ENCODE measurements at regions not wholly inside any gene's neighbourhood (a gene's known extent, or its start where the extent isn't known, plus 50 kb on each side); places are given as distances from the start of the nearest gene placed in this dataset.
"Not testable (repeated sequence)": the region's sequence is repeated elsewhere in the genome, so short reads cannot be mapped to it uniquely, and the experiment has no call there.

DNA sequence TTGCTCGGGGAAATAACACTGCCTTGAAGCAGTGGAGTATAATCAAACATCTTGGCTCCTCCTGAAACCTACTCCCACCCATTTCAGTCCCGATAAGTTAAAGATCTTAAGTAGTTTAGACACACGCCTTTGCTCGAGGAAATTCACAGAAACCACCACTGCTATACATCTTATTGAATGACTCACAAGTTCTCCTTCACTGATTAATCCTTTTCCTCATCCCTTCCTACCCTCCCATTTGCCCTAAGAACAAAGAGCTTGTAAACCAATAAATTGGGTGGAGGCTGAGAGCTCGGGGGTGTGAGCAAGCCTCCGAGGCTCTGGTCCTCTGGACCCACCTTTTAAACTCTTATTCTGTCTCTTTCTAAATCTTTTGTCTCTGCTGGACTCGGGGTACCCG is 86.5 kb downstream of the XCL2 start:
- not testable (repeated sequence) for DNase-seq (ENCODE audit: low read depth in 2 of 2)

DNA sequence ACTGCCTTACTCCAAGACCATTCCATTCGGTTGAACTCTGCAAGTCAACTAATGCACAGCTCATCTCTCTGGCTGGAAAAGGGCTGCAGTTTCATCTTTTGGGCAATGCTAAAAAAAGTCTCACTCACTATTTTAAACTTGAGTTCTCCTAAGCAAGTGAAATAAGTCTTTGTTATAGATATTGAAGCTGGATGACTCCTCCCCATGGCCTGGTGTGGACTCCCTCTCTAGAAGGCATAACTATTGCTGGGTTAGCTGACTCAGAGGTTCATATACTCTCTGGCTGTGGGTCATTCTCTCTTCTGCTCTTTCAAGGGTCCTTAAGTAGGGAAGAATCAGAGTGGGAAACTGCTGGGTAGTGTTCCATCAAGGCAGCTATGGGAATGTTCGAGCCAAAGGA is 88.0 kb downstream of the XCL2 start:
- DNase-seq (ENCODE audit: low read depth in 2 of 2), result no peak

- no peak for DNase-seq (ENCODE audit: low read depth in 2 of 2)
These were observed 89.5 kb downstream of the XCL2 start for GRCh38 chr1:168454211-168454815.

DNA sequence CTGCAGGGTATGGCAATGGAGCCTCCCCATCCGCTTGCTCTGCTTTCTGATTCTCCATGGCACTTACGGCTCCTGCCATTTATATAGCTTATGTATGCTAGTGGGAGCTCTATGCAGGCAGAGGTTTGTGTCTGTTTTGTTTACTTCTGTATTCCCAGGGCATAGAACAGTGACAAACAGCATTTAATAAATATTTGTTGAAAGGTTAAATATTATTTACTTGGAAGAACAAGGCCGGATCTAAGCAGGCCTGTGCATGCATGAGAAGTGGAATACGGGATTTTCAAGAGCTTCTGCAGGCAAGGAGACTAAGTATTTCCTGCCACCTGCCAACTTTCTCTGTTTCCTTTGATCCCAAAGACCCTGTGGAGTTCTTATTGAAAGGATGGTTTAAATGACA is 90.7 kb downstream of the XCL2 start:
- no peak for DNase-seq (ENCODE audit: low read depth in 2 of 2)

DNA sequence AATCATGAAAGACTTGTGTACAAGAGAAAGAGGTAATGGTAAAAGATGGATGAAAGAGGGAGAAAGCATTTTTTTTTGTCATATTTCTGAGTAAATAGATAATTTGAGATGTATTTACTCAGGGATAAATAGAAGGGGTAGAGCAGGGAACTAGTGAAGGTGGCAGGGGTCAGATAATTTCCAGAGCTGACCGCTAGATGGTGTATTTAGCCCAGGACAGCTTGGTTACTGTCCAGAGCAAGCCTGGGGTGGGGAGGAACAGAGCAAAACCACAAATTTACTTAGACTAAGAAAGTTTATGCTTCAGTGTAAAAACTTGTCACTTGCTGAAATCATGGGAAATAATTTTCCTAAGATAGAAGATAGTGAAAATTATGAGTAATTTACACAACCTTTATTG is 91.5 kb downstream of the XCL2 start:
- no peak for DNase-seq (ENCODE audit: low read depth in 2 of 2)

- DNase-seq (ENCODE audit: low read depth in 2 of 2), result no peak
These were observed 95.9 kb downstream of the XCL2 start for GRCh38 chr1:168447871-168448270.

DNA sequence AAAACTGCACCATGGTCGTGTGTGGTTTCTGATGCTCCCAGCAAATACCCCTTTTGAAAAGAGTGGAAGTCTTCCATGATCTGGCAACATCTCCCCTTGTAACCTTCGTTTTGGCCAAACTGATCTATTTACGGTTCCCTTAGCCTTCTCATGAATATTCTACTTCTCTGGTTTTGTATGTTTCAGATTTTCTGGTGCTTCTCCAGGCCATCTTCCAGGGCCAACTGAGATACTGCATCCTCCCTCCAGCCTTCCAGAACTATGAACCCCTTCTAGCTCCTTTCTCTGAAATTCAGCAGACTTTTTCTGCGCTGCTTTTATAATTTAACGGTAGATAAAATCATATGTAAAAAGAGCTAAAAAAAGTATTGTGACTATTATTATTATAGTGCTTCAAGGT is 97.7 kb downstream of the XCL2 start:
- DNase-seq (ENCODE audit: low read depth in 2 of 2), result no peak

DNA sequence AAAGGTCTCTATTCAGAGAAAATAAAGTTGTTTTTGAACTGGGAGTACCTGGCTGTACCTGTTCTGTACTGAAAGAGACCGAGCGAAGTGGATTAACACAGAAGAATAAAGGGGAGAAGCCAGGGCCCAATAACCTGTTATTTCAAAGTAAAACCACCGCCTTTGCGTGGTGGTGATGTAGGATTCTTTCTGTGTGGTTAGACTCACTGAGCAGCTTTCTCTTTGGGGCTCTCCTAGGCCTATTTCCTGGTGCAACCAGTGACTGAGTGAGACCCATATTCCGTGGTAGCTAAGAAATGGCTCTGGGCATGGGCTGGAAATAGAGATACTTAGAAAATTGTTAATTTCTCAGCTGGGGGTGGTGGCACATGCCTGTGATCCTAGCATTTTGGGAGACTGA is 99.9 kb downstream of the XCL2 start:
- DNase-seq (ENCODE audit: low read depth in 2 of 2), result no peak

- DNase-seq (ENCODE audit: low read depth in 2 of 2), result no peak
These were observed 100.4 kb downstream of the XCL2 start for GRCh38 chr1:168443356-168443755.

GRCh38 chr1:168442931-168443330 is 100.9 kb downstream of the XCL2 start:
- DNase-seq (ENCODE audit: low read depth in 2 of 2), result no peak

GRCh38 chr1:168441745-168442144 is 102.1 kb downstream of the XCL2 start:
- no peak for DNase-seq (ENCODE audit: low read depth in 2 of 2)

DNA sequence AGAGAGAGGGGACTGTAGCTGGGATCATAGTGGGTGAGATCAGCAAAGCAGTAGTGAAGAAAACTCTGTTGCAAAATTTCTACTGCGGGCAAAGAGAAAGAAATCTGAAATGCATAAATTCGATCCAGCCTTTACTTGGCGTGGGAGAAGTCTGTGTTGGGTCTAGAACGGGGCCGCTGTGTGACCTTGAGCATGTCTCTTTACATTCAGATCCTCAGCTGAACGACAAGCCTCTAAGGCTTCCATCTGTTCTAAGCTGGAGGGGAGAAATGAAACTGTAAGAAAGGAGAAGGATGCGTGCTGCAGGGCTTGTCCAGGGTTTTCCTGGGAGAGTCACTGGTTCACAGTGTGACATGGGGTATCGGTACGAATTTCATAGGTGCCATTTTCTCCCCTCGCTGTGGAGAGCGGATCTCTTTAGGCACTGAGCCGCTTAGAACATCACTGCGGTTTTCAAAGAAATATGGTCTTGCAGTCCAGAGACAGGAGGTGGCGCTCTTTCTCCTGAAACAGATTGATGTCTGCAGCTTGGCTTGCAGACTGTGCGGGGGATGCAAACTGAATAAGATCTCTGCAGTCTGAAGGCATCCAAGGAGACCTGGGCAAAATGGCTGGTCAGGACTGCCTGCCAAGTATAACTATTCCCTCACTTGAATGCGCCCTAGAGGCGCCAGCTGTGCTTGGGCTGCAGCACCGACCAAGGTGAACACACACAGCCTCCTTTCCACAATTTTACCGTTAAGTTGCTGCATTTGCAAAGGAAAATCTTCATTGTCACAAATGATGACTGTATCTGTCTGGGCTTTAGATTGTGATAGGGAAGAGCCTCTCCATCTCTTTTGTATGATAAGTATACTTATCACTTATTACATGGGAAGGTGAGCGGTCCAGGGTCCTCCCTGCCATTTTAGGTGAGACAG is 104.1 kb downstream of the XCL2 start:
- DNase-seq (ENCODE audit: low read depth in 2 of 2), result peak; percentile 59 to 64

- no peak for DNase-seq (ENCODE audit: low read depth in 2 of 2)
These were observed 105.2 kb downstream of the XCL2 start for GRCh38 chr1:168438626-168439025.

DNA sequence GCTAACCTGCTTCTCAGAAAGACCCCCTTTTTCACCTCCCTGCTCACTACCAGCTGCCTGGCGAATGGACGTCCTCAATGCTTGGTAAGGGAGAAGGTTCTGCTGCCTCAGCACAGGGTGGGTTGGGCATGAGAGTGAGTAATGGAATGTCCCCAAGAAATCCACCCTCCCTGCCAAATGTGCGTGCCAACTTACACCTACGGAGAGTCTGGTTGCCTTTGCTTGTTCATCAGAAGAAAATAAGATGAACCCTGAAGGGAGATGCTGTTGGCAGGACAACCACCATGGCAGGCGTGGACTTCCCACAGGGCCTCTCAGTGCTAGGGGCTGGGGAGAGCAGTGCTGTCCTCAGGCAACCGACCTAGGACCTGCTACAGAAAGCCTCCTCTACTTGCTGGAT is 106.0 kb downstream of the XCL2 start:
- DNase-seq (ENCODE audit: low read depth in 2 of 2), result no peak

DNA sequence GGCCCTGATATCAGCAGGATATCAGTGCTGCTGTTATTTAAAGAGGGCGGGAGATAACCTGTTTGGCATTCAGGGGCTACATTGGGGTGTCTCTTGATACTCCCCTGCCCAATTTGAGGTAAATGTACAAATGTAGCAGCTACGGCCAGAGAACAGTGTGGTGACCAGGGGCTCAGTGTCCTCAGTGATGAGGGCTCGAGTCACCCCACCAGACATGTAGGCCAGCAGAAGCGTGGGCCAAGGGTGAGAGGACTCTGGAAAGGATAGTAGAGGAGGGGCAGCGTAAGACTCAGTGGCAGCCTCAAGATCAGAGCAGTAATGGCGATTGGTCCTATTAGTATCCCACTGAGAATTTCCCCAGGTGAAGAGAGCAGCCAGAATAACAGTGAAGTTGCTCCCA is 108.4 kb downstream of the XCL2 start:
- no peak for DNase-seq (ENCODE audit: low read depth in 2 of 2)

GRCh38 chr1:168433238-168433637 is 110.6 kb downstream of the XCL2 start:
- no peak for DNase-seq (ENCODE audit: low read depth in 2 of 2)

GRCh38 chr1:168431882-168432281 is 111.9 kb downstream of the XCL2 start:
- no peak for DNase-seq (ENCODE audit: low read depth in 2 of 2)

DNA sequence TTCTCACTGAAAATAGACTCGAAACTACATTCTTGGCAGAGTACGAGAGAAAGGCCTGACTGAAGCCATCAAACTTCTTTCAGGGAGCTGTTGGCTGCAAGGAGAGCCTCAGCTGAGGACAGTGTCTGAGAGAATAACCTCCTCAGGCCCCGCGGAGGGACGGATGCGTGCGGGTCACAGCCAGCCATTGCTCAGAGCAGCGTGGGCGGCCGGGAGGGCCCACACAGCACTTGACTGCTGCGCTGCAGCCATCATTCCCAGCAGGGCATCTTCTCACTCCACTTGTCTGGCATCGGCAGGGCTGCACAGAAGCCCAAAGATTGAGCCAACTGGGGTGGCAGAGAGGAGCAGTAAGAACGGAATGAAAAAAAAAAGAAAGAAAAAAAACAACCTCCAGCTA is 113.5 kb downstream of the XCL2 start:
- DNase-seq (ENCODE audit: low read depth in 2 of 2), result no peak

DNA sequence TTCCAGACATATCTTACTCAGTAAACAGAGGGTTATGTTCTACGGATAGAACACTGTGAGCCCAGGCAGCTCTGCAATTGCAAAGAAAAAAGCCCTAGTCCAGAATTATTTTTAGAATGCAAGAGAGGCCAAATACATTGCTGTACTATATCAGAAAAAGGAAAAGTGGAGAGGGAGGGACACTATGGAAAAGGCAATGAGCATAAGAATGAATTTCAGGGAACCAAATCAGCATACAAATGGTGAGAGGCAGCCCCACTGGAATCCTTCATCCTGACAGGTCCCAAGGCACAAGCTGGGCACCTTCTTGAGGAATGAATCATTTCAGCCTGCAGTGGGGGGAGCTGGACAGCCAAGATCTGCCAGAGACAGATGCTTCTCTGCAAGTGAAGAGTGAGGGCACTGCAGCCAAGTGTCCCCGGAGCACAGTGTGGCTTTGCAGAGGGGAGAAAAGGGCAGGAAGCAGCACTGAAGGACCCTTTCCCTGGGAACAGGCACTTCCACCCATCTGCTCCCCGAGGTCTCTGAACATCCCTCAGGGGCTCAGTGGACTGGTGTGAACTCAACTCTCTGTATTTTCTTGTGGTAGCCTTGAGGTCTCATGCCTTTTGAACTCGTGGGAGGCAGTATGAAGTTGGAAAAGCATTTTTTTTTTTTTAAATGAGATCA is 115.6 kb downstream of the XCL2 start:
- DNase-seq (ENCODE audit: low read depth in 2 of 2), result no peak

DNA sequence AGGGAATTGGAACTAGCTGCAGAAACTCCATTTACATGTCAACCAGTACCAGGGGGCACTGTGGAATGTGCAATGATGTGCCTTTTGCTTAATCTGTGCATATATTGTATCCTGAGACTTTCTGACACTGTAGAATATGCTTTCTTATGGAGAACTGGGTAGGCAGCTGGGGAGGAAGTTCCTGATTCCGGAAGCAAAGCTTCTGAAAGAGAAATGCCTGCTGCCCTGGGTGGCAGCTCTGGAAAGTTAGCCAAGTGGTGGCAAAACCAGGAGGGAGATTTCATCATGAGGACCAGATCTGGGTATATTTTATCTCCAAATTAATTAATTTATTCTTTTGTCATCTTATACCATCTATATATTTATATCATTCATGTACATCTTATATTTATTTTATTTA is 116.7 kb downstream of the XCL2 start:
- no peak for DNase-seq (ENCODE audit: low read depth in 2 of 2)

DNA sequence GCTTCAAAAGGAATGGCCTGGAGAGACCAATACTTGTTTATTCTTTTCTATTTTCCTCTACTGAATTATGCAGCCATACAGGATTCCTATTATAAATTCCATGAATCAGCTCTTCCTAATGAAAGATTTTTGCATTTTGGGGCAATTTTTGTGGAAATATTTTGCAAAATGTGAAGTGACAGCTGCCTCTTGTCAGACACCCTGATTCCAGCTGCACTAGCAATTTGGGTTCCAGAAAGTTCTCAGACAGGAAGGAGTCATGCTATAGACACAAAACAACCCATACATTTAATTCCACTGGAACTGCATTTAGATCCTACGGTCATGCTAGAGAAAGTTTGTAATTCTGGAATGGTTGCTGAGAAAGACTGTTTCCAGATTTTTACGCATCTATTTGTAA is 119.5 kb downstream of the XCL2 start:
- no peak for DNase-seq (ENCODE audit: low read depth in 2 of 2)

DNA sequence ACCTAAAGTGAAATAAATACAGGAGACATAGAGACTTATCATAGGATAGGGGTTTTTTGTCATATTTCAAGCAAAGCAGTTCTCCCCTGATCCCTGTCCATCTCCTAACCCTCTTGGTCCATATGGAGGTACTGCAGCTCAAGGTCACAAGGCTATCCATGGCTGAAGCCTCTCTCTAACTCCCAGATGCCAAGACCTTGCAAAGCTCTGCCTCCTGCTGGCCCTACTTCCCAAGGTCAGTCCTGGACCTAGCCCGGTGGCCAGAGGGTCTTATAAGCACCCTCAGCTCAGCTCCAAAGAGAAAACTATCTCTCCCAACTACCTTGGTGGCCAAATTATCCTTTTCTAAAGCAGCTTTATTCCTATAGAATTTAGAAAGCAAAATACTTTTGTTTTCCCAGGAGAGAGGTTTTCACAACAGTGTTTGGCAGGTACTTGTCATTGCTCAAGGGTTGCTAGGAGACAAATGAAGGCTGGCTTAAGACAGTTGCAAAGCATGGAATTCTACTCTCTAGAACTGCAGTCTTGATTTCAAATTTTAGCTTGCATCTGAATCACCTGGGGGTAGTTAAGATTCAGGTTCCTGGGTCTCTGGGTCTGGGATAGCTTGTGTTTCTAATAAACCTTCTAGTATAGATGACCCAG is 121.5 kb downstream of the XCL2 start:
- DNase-seq (ENCODE audit: low read depth in 2 of 2), result no peak
